Activated CD8-positive, alpha-beta memory T cell treated with anti-CD3 and anti-CD28 coated beads for 4 hours (primary cell): ENCODE measurements at regions not wholly inside any gene's neighbourhood (a gene's known extent, or its start where the extent isn't known, plus 50 kb on each side); places are given as distances from the start of the nearest gene placed in this dataset.
"Not testable (repeated sequence)": the region's sequence is repeated elsewhere in the genome, so short reads cannot be mapped to it uniquely, and the experiment has no call there.

Experiments used
- DNase-seq, 2 donors: peaks; one replicate each; pipeline ENCODE4 v3.0.0-alpha.2; 2020; ENCODE audit warnings: low read depth in 2 of 2

DNA sequence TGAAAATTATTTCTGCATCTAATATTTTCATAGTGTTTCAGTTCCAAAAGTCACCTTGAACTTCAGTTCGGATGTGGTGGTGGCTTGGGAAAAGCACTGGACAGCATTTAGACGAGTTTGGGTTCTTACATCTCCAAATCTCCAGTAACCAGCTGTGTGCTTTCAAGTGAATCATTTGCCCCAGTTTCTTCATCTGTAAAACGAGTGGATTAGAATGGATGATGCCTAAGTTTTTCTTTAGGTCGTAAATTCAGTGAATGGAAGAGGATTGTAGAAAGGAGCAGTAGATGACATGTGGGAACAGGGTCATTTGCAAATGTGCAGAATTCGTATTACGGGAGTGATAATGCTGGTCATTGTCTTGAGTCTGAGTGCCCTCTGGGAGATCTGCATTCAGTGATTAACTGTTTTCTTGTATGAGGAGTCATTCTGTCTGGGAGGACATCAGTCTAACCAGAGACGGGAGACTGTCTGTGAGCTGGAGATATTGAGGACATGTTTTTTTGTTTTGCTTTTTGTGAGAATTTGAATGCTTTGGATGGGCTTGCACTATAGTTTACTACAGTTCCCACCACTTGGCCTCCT lies 641.6 kb upstream of the TBL1XR1 start:
- no peak for DNase-seq

- no peak for DNase-seq
Measured at GRCh38 chr3:177842302-177842701, 645.0 kb upstream of the TBL1XR1 start.

DNA sequence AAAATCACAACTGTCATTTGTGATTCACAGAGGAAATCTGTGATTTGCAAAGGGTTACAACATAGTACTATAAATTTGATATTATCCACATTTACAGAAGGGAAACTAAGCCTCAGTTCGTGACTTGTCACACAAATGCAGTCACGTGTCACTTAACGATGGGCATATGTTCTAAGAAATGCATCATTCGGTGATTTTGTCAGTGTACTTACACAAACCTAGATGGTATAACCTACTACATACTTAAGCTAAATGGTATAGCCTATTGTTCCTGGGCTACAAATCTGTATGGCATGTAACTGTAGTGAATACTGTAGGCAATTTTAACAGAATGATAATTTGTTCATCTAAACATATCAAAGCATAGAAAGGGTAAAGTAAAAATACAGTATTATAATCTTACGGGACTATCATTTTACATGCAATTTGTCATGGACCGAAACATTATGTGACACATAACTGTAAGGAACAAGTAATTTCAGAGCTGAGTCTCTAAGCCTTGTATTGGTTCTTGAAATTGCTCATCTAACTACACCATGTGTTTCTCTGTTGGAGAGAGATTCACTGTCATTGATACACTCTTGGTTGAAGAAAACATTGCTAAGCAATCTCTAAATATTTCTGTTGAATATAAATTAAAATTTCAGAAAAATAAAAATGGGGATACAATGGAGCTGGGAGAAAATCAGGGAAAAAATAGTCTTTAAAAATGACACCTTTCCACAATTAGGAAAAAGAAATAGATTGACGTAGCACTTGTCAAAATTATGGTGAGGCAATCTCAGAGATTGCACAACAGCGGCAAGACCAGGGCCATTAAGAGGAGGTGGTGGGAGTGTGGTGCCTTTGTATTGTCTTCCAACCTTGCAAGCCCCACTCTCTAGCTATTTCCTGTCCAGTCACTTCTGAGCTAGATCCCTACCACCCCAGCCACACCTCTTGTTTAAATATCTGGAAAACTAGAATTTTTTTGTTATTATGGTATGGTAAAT lies 645.8 kb upstream of the TBL1XR1 start:
- DNase-seq: no peak

GRCh38 chr3:177852001-177852807 lies 654.9 kb upstream of the TBL1XR1 start:
- no peak for DNase-seq

GRCh38 chr3:177855021-177855420 lies 657.7 kb upstream of the TBL1XR1 start:
- no peak for DNase-seq

DNA sequence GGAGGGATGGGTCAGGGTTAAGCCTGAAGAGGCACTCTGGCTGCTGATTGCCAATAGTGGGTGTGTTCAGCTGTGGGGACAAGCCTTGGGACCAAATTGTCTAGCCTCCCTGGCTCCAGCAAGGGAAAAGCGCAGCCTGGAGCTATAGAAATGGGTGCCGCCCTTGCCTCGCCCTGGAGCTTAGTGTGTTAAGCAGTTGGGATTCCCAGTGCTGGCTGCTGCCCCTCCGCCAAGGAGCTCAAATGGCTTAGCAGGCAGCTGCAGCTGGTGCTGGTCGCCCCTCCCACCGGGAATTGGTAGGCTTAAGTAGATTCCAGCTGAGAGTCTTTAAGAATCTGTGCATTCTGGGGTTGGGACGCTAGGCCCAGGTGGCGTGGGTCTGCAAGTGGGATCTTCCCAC lies 662.9 kb upstream of the TBL1XR1 start:
- DNase-seq: no peak

DNA sequence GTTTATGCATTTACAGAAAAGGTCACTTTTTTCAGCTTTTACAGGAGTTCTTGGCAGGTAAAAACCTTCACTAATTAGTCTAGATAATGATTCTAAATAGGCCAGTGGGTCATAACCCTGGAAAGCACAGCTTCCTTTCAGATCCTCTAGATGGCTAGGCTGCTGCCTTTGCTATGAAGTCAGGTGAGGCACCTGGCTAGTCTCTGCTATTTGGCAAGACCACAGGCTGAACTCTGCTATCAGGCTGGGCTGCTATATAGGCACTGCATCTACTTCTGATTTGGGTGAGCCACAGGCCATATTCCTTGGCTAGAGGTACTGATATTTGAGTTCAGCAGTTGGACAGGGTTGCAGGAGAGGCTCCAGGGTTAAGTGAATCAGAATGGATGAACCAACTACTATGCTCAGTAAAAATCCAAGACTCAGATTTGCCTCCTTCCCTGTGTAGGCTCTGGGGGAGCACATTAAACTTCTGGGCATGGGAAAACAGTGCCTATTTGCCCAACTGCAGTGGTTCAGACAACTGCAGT lies 665.7 kb upstream of the TBL1XR1 start:
- DNase-seq: no peak

- DNase-seq: not testable (repeated sequence)
Measured at GRCh38 chr3:177871267-177871666, 665.0 kb upstream of the KCNMB2 start.

GRCh38 chr3:177878192-177878591 lies 658.0 kb upstream of the KCNMB2 start:
- DNase-seq: no peak

DNA sequence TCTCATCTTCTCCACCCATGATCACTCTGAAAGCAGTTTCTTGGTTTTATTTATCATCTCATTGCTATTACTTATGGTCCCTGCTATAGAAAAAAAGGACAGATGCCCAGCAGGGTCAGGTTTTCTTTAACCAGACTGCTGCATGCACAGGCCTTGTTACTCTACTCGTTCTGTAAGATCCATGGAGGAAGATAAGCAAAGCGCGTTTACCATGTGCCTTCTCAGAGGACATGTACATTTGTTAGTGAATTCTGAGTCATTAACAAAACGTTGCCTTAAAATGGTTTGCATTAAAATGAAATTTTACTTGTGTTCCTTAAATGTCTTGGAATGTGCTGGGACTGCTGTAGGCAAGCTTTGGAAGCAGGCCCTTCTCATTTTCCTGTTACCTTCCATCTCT lies 657.3 kb upstream of the KCNMB2 start:
- no peak for DNase-seq

GRCh38 chr3:177881351-177881750 lies 654.9 kb upstream of the KCNMB2 start:
- no peak for DNase-seq

GRCh38 chr3:177882124-177882648 lies 654.0 kb upstream of the KCNMB2 start:
- DNase-seq: no peak

- DNase-seq: no peak
Measured at GRCh38 chr3:177883091-177883490, 653.1 kb upstream of the KCNMB2 start.

DNA sequence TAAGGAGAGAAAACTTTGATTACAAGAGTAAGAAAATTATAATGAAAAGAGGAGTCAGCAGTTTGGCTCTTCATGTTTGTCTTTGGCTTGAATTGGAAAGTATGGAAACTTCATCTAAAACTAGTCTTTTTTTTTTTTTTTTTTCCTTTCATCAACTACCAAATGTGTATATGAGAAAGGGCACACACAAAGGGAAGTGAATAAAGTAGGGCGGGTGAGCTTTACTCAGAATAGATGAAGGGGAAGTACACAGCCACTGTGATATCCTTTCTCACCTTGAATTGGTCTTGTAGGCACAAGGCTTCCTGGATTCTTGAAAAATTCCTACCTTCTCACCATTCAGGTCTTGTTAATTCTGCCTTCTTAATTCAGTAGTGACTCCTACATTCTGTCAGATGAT lies 652.3 kb upstream of the KCNMB2 start:
- no peak for DNase-seq

GRCh38 chr3:177885063-177885462 lies 651.2 kb upstream of the KCNMB2 start:
- DNase-seq: no peak

GRCh38 chr3:177886501-177886900 lies 649.7 kb upstream of the KCNMB2 start:
- DNase-seq: no peak

DNA sequence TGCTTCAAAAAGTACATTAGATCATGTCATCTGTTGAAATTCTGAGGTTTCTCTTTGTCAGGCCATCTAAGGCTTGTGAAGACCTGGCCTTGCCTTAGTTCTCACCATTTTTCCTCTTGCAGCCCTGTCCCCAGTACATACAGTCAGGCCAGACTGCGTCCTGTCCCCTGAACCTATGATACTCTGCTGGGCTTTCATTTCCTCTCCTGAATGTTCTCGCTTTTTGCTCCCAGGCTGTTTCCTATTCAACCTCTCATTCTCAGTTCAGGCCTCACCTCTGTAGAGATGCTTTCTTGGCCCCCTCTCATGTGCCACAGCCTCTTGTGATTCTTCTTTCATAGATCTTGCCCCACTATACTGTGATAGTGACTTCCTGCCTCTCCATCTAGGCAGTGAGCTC lies 648.8 kb upstream of the KCNMB2 start:
- no peak for DNase-seq

GRCh38 chr3:177889161-177889560 lies 647.1 kb upstream of the KCNMB2 start:
- no peak for DNase-seq

- DNase-seq: no peak
Measured at GRCh38 chr3:177889652-177890358, 646.4 kb upstream of the KCNMB2 start.

GRCh38 chr3:177890359-177890683 lies 645.9 kb upstream of the KCNMB2 start:
- DNase-seq: no peak

DNA sequence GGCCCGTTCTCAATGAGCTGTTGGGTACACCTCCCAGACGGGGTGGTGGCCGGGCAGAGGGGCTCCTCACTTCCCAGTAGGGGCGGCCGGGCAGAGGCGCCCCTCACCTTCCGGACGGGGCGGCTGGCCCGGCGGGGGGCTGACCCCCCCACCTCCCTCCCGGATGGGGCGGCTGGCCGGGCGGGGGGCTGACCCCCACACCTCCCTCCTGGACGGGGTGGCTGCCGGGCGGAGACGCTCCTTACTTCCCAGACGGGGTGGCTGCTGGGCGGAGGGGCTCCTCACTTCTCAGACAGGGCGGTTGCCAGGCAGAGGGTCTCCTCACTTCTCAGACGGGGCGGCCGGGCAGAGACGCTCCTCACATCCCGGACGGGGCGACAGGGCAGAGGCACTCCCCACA lies 644.7 kb upstream of the KCNMB2 start:
- DNase-seq: not testable (repeated sequence)
